ENCODE measurements at regions not wholly inside any gene's neighbourhood (a gene's known extent, or its start where the extent isn't known, plus 50 kb on each side); places are given as distances from the start of the nearest gene placed in this dataset.

DNA sequence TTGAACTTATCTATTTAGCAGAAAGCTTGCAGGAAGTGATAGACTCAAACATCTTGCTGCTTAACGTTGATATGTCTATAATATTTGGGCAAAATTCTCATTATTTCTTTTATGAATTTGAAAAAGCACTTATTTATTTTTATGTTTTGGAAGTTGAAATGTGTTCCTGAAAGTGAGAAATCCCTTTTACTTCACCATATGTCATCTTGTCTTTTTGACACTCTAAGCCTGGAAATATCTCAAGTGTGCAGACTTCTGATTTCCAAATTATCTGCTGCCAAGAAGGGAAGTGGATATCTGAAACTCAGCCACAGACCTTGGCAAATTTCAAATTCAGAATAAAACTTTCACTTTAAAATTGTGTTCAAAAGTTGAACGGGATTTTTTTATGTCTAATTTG is 368.7 kb upstream of the MANEA start:
- TF ChIP-seq, protein P1, sequence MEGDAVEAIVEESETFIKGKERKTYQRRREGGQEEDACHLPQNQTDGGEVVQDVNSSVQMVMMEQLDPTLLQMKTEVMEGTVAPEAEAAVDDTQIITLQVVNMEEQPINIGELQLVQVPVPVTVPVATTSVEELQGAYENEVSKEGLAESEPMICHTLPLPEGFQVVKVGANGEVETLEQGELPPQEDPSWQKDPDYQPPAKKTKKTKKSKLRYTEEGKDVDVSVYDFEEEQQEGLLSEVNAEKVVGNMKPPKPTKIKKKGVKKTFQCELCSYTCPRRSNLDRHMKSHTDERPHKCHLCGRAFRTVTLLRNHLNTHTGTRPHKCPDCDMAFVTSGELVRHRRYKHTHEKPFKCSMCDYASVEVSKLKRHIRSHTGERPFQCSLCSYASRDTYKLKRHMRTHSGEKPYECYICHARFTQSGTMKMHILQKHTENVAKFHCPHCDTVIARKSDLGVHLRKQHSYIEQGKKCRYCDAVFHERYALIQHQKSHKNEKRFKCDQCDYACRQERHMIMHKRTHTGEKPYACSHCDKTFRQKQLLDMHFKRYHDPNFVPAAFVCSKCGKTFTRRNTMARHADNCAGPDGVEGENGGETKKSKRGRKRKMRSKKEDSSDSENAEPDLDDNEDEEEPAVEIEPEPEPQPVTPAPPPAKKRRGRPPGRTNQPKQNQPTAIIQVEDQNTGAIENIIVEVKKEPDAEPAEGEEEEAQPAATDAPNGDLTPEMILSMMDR (IDR thresholded peaks at IDR 0.05; ENCODE audit: low read length), result no peak
- TF ChIP-seq EZH2 (IDR thresholded peaks at IDR 0.05; ENCODE audit: borderline replicate concordance, low read length), result no peak
